ENCODE measurements at regions not wholly inside any gene's neighbourhood (a gene's known extent, or its start where the extent isn't known, plus 50 kb on each side); places are given as distances from the start of the nearest gene placed in this dataset.

DNA sequence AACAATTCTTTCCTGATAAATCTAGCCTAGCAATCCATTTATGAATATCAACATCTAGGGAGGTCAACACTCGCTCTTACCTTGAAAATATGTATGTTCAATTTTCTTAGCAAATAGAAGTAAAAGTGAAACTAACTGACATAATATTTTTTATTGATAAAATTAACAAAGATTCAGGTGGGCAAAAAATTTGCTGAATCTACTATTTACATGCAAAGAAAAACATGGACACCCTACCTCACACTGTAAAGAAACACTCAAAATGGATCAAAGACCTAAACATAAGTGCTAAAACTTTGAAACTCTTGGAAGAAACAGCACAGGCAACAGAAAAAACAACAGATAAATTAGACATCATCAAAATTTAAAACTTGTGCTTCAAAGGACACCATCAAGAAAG is 151.6 kb upstream of the MYRIP start:
- TF ChIP-seq, protein P1, sequence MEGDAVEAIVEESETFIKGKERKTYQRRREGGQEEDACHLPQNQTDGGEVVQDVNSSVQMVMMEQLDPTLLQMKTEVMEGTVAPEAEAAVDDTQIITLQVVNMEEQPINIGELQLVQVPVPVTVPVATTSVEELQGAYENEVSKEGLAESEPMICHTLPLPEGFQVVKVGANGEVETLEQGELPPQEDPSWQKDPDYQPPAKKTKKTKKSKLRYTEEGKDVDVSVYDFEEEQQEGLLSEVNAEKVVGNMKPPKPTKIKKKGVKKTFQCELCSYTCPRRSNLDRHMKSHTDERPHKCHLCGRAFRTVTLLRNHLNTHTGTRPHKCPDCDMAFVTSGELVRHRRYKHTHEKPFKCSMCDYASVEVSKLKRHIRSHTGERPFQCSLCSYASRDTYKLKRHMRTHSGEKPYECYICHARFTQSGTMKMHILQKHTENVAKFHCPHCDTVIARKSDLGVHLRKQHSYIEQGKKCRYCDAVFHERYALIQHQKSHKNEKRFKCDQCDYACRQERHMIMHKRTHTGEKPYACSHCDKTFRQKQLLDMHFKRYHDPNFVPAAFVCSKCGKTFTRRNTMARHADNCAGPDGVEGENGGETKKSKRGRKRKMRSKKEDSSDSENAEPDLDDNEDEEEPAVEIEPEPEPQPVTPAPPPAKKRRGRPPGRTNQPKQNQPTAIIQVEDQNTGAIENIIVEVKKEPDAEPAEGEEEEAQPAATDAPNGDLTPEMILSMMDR (IDR thresholded peaks at IDR 0.05), result no peak
- TF ChIP-seq POLR2A (IDR thresholded peaks at IDR 0.05), result no peak

Data from Peyer's patch (tissue), 4 donors.